Gastrocnemius medialis (tissue), 4 donors: ENCODE measurements at regions not wholly inside any gene's neighbourhood (a gene's known extent, or its start where the extent isn't known, plus 50 kb on each side); places are given as distances from the start of the nearest gene placed in this dataset.

Experiments
- ATAC-seq, 2 donors: fragments of 150-250 bp; one replicate each; pipeline ENCODE4 v1.9.1; 2016
- DNase-seq, 2 donors: peaks; one replicate each; pipeline ENCODE4 v3.0.0-alpha.2; 2019
- H3K27ac ChIP-seq, 4 donors: fragments of 200-600 bp; sonication (generic); 1 replicate in 1 of 4; 2 replicates in 3 of 4; pipeline ENCODE4 v1.5.1; 2016 to 2018; ENCODE audit warnings: mild to moderate bottlenecking in 2 of 4, moderate library complexity in 1 of 4
- H3K27me3 ChIP-seq, 3 donors: fragments of 200-600 bp; sonication (generic) in 2 of 3; 1 replicate in 1 of 3; 2 replicates in 2 of 3; pipeline versions ENCODE4 v1.5.1 to v1.6.0; 2016 to 2019; ENCODE audit warnings: mild to moderate bottlenecking in 1 of 3, moderate library complexity in 1 of 3
- H3K36me3 ChIP-seq, 2 donors: fragments of 200-600 bp; sonication (generic) in 1 of 2; one replicate each; pipeline ENCODE4 v1.5.1; 2017 to 2018
- H3K4me1 ChIP-seq, 2 donors: fragments of 200-600 bp; sonication (generic) in 1 of 2; one replicate each; pipeline ENCODE4 v1.5.1; 2016 to 2017; ENCODE audit warnings: mild to moderate bottlenecking in 2 of 2
- H3K4me3 ChIP-seq, 4 donors: fragments of 200-600 bp; sonication (generic) in 3 of 4; 1 replicate in 1 of 4; 2 replicates in 3 of 4; pipeline ENCODE4 v1.5.1; 2016 to 2019; ENCODE audit warnings: mild to moderate bottlenecking in 2 of 4
- H3K9me3 ChIP-seq, 3 donors: fragments of 200-600 bp; sonication (generic) in 2 of 3; 1 replicate in 1 of 3; 2 replicates in 2 of 3; pipeline ENCODE4 v1.5.1; 2016 to 2019
- POLR2A ChIP-seq, 2 donors: fragments of 450-650 bp; IDR thresholded peaks; one replicate each; pipeline ENCODE4 v1.6.1; 2017; ENCODE audit warnings: antibody characterized with exemption in 2 of 2, mild to moderate bottlenecking in 2 of 2, moderate library complexity in 2 of 2
- in situ Hi-C, 4 donors: fragments of 200-750 bp; cut with MboI; loops; one replicate each; pipeline versions ENCODE4 v1.15.0 to v1.8.0; 2017; ENCODE audit warnings: low sequenced_read_pairs in 4 of 4
- intact Hi-C: fragments of 100-400 bp; cut with DNase I; formaldehyde crosslinking; loops from one replicate; pipeline ENCODE4 v1.15.1; 2023; ENCODE audit warnings: low total_unique reads
- TF ChIP-seq, protein P1 (sequence below), 5 experiments: fragments of 450-650 bp in 3 of 5; fragments of 200-600 bp in 2 of 5; sonication (generic) in 2 of 5; IDR thresholded peaks in 4 of 5; conservative IDR thresholded peaks in 1 of 5; 1 replicate in 4 of 5; 2 replicates in 1 of 5; pipeline ENCODE4 v1.5.1; 2016 to 2019; ENCODE audit warnings: antibody characterized with exemption in 5 of 5, mild to moderate bottlenecking in 3 of 5, moderate library complexity in 3 of 5

DNA sequence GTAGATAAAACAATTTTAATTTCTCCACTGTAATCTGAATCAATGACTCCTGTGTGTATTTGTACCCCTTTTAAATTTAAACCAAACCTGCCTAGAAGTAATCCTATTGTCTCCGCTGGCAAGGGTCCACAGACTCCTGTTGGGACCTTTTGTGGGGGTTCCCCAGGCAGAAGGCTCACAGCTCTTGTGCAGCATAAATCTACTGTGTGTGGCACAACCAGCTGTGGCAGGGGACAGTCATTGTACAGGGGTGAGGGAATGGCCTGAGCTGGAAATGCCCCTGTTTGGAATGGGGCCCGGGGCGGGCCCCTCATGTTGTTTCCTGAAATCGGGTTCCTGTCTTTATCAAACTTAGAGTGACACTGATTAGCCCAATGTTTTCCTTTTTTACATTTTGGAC, 318.2 kb upstream of the FAM98A start:
- H3K4me1 ChIP-seq: no peaks in the 10 kb centered on the region
- ATAC-seq: no peak
- H3K4me3 ChIP-seq: no peak overlapping the region
- intact Hi-C loops: no loop called here
- H3K27ac ChIP-seq: no peak overlapping the region
- no peaks in the 10 kb centered on the region for H3K36me3 ChIP-seq
- H3K9me3 ChIP-seq: no peaks in the 10 kb centered on the region
- in situ Hi-C loops: no loop called here
- no peak for DNase-seq
- TF ChIP-seq, protein P1, sequence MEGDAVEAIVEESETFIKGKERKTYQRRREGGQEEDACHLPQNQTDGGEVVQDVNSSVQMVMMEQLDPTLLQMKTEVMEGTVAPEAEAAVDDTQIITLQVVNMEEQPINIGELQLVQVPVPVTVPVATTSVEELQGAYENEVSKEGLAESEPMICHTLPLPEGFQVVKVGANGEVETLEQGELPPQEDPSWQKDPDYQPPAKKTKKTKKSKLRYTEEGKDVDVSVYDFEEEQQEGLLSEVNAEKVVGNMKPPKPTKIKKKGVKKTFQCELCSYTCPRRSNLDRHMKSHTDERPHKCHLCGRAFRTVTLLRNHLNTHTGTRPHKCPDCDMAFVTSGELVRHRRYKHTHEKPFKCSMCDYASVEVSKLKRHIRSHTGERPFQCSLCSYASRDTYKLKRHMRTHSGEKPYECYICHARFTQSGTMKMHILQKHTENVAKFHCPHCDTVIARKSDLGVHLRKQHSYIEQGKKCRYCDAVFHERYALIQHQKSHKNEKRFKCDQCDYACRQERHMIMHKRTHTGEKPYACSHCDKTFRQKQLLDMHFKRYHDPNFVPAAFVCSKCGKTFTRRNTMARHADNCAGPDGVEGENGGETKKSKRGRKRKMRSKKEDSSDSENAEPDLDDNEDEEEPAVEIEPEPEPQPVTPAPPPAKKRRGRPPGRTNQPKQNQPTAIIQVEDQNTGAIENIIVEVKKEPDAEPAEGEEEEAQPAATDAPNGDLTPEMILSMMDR (IDR thresholded peaks at IDR 0.05 in 4 of 5, conservative IDR thresholded peaks at IDR 0.05 in 1 of 5): no peak
- no peak for TF ChIP-seq POLR2A (IDR thresholded peaks at IDR 0.05)
- H3K27me3 ChIP-seq: no peaks in the 10 kb centered on the region

DNA sequence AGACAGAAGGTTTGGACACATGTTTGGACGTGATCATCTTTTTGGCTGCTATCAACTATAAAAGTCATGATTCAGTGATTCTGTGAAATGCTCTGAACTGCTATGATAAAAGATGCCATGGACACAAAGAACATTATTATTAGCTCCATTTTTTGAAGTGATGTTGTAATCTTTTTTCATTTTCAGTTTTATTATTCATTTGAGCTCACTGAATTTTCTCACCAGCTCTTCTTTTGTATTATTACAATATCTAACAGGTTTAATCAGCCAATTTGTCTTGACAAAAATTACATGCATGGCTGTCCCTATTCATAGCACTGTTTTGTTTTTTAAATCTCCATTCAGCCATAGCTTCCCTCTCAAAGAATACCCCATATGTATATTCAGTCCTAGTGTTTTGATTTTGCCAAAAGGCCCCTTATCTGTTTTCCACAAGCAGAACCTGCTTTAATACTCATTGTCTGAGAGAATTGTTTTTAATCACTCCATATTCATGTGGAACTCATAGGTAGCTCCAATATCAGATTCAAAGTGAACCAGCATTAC, 314.0 kb upstream of the FAM98A start:
- Histone ChIP-seq H3K4me3 (no peak overlapping the region), H3K9me3 (no peaks in the 10 kb centered on the region), H3K4me1 (no peaks in the 10 kb centered on the region), H3K27ac (no peak overlapping the region), H3K36me3 (no peaks in the 10 kb centered on the region), H3K27me3 (no peaks in the 10 kb centered on the region)
- DNase-seq: no peak
- intact Hi-C loops (no loop called here), in situ Hi-C loops (no loop called here)
- no peak for TF ChIP-seq POLR2A (IDR thresholded peaks at IDR 0.05)
- TF ChIP-seq, protein P1 (IDR thresholded peaks at IDR 0.05 in 4 of 5, conservative IDR thresholded peaks at IDR 0.05 in 1 of 5): no peak
- no peak for ATAC-seq

- intact Hi-C loops: no loop called here
- no peak overlapping the region for H3K4me3 ChIP-seq
- TF ChIP-seq POLR2A (IDR thresholded peaks at IDR 0.05): no peak
- TF ChIP-seq, protein P1 (IDR thresholded peaks at IDR 0.05 in 4 of 5, conservative IDR thresholded peaks at IDR 0.05 in 1 of 5): no peak
- no peak for ATAC-seq
- no peaks in the 10 kb centered on the region for H3K27me3 ChIP-seq
- no peaks in the 10 kb centered on the region for H3K36me3 ChIP-seq
- no peaks in the 10 kb centered on the region for H3K4me1 ChIP-seq
- in situ Hi-C loops: no loop called here
- DNase-seq: no peak
- no peaks in the 10 kb centered on the region for H3K9me3 ChIP-seq
- no peak overlapping the region for H3K27ac ChIP-seq
Observed at GRCh38 chr2:33911327-33911726, 312.2 kb upstream of the FAM98A start.

DNA sequence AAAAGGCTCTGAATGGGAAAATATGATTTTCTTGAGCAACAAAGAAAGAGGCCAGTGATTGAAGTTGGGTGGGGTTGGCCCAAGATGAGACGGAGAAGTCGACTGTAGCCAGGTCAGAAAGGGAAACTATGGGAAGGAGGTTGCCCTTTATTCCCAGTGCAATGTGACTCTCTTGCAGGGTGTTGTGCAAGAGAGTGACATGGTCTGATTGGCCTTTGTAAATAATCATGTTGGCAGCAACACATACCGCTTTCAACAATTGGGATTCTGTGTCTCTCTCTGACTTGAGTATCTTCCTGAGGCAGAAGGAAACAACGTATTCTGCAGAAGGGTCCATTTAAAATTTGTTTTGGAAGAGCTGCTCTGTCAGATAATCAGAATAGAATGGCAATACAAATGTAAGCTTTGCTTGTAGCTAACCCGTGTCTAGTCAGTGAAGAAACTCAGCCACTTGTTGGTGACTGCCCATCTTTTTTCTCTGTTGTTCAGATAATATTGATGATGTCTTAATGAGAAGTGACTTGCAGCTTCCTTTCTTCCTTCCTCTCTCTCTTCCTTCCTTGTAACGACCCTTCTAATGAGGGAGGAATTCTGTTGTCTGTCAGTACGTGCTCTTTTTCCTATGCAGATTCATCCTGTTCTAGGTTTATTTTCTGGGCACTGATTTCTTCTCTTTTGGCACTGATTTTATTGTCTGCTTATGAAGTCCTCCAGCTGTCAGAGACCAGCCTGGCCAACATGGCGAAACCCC, 311.0 kb upstream of the FAM98A start:
- TF ChIP-seq, protein P1 (IDR thresholded peaks at IDR 0.05 in 4 of 5, conservative IDR thresholded peaks at IDR 0.05 in 1 of 5): no peak
- TF ChIP-seq POLR2A (IDR thresholded peaks at IDR 0.05): no peak
- Histone ChIP-seq H3K36me3 (no peaks in the 10 kb centered on the region), H3K4me1 (no peaks in the 10 kb centered on the region), H3K27me3 (no peaks in the 10 kb centered on the region), H3K4me3 (no peak overlapping the region), H3K27ac (no peak overlapping the region), H3K9me3 (no peaks in the 10 kb centered on the region)
- intact Hi-C loops (no loop called here), in situ Hi-C loops (no loop called here)
- DNase-seq (no peak), ATAC-seq (no peak)
